HG03175 (cell line): ENCODE measurements at regions not wholly inside any gene's neighbourhood (a gene's known extent, or its start where the extent isn't known, plus 50 kb on each side); places are given as distances from the start of the nearest gene placed in this dataset.

Experiments
- ATAC-seq: cut with Tn5 transposase; IDR thresholded peaks from one replicate; pipeline ENCODE4 v1.9.1; 2021; ENCODE audit warnings: mild to moderate bottlenecking, moderate library complexity; ENCODE audit not compliant: unreplicated experiment

GRCh38 chr20:50387218-50387995 lies 122.8 kb upstream of the PTPN1 start:
- no peak for ATAC-seq

- ATAC-seq, result no peak
Observed at GRCh38 chr20:50387996-50388332, 122.2 kb upstream of the PTPN1 start.

GRCh38 chr20:50388733-50389437 lies 121.3 kb upstream of the PTPN1 start:
- no peak for ATAC-seq

GRCh38 chr20:50389438-50389807 lies 120.8 kb upstream of the PTPN1 start:
- ATAC-seq, result no peak

- no peak for ATAC-seq
Observed at GRCh38 chr20:50389808-50390684, 120.1 kb upstream of the PTPN1 start.

- ATAC-seq, result no peak
Observed at GRCh38 chr20:50390685-50391443, 119.3 kb upstream of the PTPN1 start.

- no peak for ATAC-seq
Observed at GRCh38 chr20:50391444-50392137, 118.6 kb upstream of the PTPN1 start.

- no peak for ATAC-seq
Observed at GRCh38 chr20:50392138-50392866, 117.9 kb upstream of the PTPN1 start.

- ATAC-seq, result no peak
Observed at GRCh38 chr20:50393242-50393641, 116.9 kb upstream of the PTPN1 start.

- ATAC-seq, result no peak
Observed at GRCh38 chr20:50393990-50394561, 116.1 kb upstream of the PTPN1 start.

GRCh38 chr20:50394569-50394968 lies 115.6 kb upstream of the PTPN1 start:
- ATAC-seq, result no peak

GRCh38 chr20:50395251-50395729 lies 114.9 kb upstream of the PTPN1 start:
- no peak for ATAC-seq

GRCh38 chr20:50395914-50396488 lies 114.2 kb upstream of the PTPN1 start:
- ATAC-seq, result no peak

GRCh38 chr20:50396623-50397022 lies 113.6 kb upstream of the PTPN1 start:
- no peak for ATAC-seq

- ATAC-seq, result no peak
Observed at GRCh38 chr20:50397058-50397457, 113.1 kb upstream of the PTPN1 start.

- no peak for ATAC-seq
Observed at GRCh38 chr20:50398064-50398463, 112.1 kb upstream of the PTPN1 start.

GRCh38 chr20:50398471-50398820 lies 111.7 kb upstream of the PTPN1 start:
- ATAC-seq, result no peak

- no peak for ATAC-seq
Observed at GRCh38 chr20:50398821-50399554, 111.2 kb upstream of the PTPN1 start.
